Fibroblast of upper back skin (primary cell): ENCODE measurements at regions not wholly inside any gene's neighbourhood (a gene's known extent, or its start where the extent isn't known, plus 50 kb on each side); places are given as distances from the start of the nearest gene placed in this dataset.

Source experiments
- DNase-seq: peaks from one replicate; pipeline ENCODE4 v3.0.0-alpha.2; 2013

GRCh38 chr11:28860893-28861292 lies 752.7 kb downstream of the METTL15 start:
- DNase-seq: peak; percentile 61

DNA sequence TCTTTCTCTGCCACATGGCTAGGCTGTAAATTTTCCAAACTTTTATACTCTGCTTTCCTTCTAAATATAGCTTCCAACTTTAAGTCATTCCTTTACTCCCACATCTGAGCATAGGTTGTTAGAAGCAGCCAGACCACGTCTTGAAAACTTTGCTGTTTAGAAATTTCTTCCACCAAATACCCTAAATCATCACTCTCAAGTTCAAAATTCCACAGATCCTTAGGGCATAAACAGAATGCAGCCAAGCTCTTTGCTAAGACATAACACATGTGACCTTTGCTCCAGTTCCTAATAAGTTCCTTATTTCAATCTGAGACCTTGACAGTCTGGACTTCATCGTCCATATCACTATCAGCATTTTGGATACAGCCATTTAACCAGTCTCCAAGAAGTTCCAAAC lies 749.9 kb downstream of the METTL15 start:
- DNase-seq: peak; percentile 49

- no peak for DNase-seq
Measured at GRCh38 chr11:28849053-28849452, 740.9 kb downstream of the METTL15 start.

DNA sequence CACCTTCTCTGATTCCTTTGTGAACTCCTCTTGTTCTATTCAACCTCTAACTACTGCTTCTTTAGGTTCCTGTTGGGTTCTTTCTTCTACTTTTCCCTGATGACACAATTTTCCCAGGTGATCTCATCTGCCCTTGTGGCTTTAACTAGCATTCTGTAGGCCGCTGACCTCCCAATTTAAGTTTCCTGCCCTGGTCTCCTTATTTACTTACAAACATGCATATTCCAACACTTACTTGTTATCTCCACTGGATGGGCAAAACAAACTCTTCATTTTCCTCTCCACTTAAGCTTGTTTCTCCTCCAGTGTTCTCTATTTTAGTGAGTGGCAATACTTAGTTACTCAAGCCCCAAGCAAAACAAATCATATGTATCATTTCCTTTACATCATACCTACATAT lies 734.5 kb downstream of the METTL15 start:
- DNase-seq: no peak

- peak; percentile 35 for DNase-seq
Measured at GRCh38 chr11:28838741-28839140, 730.6 kb downstream of the METTL15 start.

DNA sequence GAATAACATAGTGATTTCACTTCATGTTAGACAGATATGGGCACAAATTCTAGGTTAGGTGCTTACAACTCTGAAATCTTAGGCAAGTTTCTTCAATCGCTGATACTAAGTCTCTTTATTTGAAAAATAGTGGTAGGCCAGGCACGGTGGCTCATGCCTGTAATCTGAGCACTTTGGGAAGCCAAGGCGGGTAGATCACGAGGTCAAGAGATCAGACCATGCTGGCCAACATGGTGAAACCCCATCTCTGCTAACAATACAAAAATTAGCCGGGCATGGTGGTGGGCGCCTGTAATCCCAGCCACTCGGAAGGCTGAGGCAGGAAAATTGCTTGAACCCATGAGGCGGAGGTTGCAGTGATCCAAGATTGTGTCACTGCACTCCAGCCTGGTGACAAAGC lies 729.4 kb downstream of the METTL15 start:
- DNase-seq: no peak

DNA sequence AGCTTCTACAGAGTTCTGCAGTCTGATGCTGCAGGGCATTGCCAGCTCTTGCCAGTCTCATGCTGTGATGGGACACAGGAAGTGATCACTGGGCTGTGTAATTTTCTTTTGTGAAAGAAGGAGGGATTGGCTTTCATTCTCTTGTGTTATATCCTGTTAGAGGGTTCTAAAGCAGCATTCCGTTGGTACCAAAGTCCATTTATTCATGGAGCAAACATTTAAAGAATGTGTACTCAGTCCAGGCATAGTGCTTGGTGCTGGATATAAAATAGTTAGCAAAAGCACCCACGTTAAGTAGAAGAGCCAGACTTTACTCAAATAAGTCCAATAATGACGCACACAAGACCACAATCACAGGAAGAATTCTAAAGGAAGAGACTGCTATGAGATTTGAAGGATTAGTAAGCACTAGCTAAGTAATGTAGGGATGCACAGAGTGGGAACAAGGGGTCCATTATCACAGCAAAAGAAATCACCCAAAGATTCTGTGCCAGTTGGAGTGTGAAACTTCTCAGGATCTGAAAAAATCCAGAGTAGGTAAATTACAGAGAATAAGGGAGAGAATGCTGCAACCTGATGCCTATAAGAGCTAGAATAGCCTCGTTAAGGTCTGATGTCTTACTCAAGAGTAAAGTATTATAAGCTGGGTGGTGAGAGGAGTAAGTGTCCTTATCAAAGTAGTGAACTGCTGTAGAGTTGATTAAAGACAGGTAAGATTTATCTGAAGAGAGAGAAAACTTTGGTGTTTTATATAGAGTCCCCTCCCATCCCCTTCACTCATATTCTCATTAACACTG lies 728.3 kb downstream of the METTL15 start:
- peak; percentile 98 for DNase-seq

GRCh38 chr11:28835790-28836189 lies 727.6 kb downstream of the METTL15 start:
- peak; percentile 58 for DNase-seq

DNA sequence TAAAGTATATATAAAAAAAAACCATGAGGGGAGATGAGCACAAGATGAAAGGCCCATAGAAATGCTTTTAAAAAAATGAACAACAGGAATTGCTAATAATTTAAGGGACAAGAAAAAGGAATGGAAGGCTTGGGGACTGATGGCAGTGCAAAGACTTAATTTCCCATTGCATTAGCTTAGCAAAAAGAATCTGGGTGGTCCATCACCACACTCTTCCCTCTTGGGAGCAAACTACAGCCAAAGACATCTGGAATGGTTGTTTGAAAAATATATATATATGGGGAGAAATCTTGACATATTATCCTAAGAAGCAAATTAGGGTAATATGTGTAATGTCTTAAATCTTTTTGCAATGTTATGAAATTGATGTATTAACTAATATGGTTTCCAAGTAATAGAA lies 727.1 kb downstream of the METTL15 start:
- peak; percentile 47 for DNase-seq

DNA sequence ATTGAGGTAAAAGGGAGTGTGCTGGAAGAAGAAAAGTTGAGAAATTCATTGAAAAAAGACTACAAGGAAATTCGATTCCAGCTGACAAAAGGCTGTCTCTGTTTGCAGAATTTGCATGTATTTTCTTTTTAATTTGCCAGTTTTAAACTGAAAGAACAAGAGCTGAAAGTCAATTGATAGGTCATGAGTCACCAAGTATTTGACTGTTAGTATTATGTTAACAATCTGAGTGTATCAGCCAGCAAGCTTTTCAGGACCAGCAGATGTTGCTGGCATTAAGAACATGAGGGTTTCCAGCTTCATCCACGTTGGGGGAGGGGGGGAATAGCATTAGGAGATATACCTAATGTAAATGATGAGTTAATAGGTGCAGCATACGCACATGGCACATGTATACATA lies 726.7 kb downstream of the METTL15 start:
- DNase-seq: peak; percentile 93

DNA sequence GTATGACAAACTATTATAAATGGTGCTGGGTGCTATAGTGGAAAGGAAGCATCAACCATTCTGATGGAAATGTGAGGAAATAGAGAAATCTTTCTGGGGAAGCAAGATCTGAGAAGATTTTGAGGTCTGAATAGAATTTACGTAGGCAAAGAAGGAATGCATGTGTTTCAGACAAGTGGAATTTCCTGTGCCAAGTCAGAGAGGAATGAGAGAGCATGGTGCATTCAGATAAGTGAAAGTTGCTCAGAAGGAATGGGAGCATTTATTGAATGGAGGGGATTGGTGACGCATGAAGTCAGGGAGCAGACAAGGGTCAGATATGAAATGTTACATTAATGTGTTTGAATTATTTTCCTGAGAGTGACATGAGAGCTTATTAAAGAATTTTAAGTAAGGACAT lies 725.5 kb downstream of the METTL15 start:
- peak; percentile 96 for DNase-seq

GRCh38 chr11:28833169-28833568 lies 725.0 kb downstream of the METTL15 start:
- no peak for DNase-seq

- DNase-seq: no peak
Measured at GRCh38 chr11:28826807-28827206, 718.6 kb downstream of the METTL15 start.

DNA sequence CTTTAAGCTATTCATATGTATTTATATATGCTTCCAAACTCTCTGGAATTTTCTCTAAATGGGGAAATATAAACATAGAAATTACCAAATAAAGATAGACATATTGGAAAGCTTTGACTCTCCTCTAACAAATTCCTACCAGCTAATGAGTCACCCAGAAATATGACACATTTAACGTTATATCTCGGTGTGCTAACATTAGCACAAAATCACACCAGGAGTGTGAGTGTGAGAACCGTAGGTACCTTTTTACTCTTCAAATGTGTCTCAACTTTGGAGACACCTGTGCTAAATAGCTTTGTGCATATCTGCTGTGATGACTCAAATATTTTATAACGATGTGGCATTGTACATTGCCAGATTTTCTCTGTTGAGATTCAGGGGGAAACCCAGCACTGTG lies 714.4 kb downstream of the METTL15 start:
- DNase-seq: no peak

DNA sequence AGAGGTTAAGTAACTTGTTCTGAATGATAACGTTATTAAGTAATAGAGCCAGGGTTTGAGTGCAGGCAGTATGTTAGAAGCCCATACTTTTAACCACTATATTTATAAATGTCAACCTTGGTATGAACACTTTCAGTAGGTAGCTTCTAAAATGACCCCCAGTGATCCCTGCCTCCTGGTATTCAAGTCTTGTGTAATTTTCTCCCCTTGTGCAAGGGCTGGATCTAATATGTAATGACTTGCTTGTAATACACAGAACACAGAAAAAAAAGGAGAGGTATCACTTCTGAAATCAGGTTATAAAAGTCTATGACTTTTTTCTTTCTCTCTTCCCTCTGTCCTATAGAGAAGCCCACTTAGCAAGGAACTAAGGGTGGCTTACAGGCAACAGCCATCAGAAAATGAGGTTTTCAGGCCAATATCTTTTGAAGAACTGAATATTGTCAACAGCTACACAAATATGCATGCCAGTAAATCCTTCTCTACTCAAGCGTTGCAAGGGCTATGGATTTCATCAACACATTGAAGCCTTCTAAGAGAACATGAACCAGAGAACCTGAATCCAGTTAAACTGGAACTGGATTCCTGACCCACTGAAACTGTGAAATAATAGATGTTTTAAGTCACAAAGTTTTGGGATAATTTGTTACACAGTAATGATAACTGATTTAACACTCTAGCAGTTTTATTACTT lies 712.3 kb downstream of the METTL15 start:
- DNase-seq: peak; percentile 40

DNA sequence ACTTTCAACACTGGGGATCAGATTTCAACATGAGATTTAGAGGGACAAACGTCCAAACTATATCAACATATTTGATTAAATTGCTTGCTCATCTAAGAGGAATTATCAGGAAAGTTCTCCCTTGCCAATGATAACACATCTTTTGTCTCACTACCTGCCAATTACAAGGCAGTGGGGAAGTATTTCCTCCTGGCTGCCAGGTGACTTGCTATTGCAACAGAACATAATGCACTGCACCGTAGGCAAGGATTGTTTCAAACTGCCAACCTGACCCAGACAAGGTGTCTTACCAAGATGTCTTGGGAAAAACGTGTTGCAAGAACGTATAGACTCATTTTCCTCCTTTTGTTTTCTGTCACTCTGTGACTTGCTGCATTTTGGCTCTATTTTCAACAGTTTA lies 711.6 kb downstream of the METTL15 start:
- no peak for DNase-seq

DNA sequence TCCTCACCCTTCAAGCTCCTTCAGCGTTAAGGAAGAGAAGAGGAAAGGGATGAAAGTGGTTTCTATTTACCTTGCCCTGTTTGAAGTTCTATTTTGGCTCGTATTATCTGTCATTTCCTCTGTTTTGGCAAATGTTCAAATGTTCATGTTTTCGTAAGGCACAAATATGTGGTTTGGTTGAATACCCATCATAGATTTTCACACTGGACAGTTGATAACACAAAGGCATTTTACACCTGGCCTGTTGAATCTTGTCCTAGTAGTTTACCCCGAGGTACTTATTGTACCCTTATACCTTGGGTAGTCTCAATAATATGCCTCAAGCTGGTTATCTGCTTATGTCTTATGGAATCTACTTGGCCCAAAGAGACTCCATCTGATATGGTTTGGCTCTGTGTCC lies 706.9 kb downstream of the METTL15 start:
- no peak for DNase-seq

GRCh38 chr11:28808771-28809170 lies 700.6 kb downstream of the METTL15 start:
- no peak for DNase-seq

GRCh38 chr11:28799316-28799715 lies 691.1 kb downstream of the METTL15 start:
- no peak for DNase-seq

DNA sequence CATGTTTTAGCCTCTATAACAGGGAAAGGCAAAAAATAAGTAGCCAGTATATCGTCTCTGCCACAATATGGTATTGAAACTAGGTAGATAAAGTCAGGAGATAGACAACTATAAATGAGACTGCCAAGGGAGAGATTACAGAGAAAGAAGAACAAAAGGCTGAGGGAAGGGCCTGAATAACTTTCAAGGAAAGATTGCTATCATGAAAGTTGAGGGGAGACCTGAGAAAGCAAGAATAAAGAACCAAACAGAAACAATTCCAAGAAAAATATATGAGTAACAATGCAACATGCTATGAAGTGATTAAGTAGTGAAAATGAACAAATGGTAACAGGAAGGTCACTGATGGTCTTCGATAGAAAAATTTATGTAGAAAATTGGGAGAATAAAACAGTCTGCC lies 690.1 kb downstream of the METTL15 start:
- no peak for DNase-seq

DNA sequence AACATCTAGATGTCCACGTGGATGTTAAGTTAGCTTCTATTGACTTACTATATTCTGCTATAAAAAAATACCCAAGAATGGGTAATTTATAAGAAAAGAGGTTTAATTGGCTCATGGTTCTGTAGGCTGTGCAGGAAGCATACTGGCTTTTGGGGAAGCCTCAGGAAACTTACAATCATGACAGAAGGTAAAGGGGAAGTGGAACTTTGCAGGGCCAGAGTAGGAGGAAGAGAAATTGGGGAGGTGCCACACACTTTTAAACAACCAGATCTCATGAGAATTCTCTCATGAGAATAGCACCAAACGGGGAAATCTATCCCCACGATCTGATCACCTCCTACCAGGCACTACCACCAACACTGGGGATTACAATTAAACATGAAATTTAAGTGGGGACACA lies 689.3 kb downstream of the METTL15 start:
- DNase-seq: no peak

DNA sequence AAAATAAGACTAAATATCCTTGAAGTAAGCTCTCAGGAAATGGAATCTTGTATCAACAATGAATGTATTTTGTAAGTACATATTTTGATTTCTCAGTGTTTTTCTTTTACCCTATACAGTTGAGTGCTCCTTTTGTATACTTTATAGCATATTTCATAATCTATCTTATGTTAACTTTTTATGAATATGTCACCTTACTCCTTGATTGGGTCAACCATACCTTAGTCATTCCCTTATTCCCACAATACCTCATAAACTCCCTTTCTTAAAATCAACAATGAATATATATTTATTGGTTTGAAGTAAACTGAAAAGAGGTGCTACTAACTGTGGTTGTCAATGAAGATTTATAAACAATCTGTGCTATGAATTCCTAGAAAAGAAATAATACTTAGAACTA lies 686.2 kb downstream of the METTL15 start:
- no peak for DNase-seq

DNA sequence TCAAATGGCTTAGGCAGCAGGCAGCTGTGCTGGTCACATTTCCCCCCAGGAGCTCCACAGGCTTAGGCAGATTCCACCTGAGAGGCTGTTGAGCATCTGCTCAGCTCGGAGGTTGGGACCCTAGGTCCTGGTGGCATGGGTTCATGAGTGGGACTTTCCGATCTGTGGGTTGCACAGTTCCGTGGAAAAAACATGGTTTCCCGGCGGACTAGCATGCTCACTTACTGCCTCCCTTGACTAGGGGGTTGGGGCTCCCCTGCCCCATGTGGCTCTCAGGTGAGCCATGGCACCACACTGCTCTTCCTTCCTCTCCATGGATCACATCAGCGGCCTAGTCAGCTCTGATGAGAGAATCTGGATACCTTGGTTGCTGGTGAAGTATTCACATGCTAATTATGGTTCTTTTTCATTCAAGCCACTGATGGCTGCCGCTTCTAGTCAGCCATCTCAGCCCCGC lies 685.1 kb downstream of the METTL15 start:
- DNase-seq: no peak

DNA sequence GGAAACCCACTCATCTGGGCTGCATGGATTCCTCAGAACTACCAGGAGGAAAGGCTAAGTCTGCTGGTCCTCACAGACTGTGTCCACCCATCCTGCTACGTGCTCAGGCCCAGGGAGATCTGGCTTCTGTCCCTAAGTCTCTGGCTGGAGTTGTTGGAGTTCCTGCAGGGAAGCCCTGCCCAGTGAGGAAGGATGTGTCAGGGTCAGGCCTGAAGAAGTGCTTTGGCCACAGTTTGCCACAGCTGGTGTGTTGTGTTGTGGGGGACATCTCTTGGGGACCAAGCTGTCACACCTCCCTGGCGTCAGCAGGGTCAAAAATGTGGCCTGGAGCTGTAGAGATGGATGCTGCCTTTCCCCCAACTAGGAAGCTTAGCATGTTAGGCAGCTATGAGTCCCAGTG lies 684.7 kb downstream of the METTL15 start:
- no peak for DNase-seq

DNA sequence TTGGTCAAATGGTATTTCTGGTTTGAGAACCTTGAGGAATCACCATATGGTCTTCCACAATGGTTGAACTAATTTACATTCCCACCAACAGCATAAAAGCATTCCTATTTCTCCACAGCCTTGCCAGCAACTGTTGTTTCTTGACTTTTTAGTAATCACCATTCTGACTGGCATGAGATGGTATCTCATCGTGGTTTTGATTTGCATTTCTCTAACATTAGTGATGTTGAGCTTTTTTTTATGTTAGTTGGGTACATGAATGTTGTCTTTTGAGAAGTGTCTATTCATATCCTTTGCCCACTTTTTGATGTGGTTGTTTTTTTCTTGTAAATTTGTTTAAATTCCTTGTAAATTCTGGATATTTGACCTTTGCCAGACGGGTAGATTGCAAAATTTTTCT lies 679.7 kb downstream of the METTL15 start:
- peak; percentile 25 for DNase-seq
